Ishikawa (cell line): ENCODE measurements at regions not wholly inside any gene's neighbourhood (a gene's known extent, or its start where the extent isn't known, plus 50 kb on each side); places are given as distances from the start of the nearest gene placed in this dataset.

Experiments
- CEBPB ChIP-seq: IDR thresholded peaks from 2 replicates; pipeline ENCODE4 v1.6.1; 2012
- CREB1 ChIP-seq: IDR thresholded peaks from 2 replicates; pipeline ENCODE4 v1.6.1; 2012; ENCODE audit warnings: low read depth
- EGR1 ChIP-seq: IDR thresholded peaks from 2 replicates; pipeline ENCODE4 v1.6.1; 2012
- EP300 ChIP-seq: IDR thresholded peaks from 2 replicates; pipeline ENCODE4 v1.6.1; 2012; ENCODE audit warnings: borderline replicate concordance
- FOXM1 ChIP-seq: IDR thresholded peaks from 2 replicates; pipeline ENCODE4 v1.6.1; 2012; ENCODE audit warnings: low read depth, borderline replicate concordance
- NFIC ChIP-seq: IDR thresholded peaks from 2 replicates; pipeline ENCODE4 v1.6.1; 2012
- RAD21 ChIP-seq: IDR thresholded peaks from 2 replicates; pipeline ENCODE4 v1.6.1; 2012; ENCODE audit warnings: low read depth
- TAF1 ChIP-seq: IDR thresholded peaks from 2 replicates; pipeline ENCODE4 v1.6.1; 2012; ENCODE audit warnings: low read depth, mild to moderate bottlenecking
- TCF12 ChIP-seq: IDR thresholded peaks from 2 replicates; pipeline ENCODE4 v1.6.1; 2012; ENCODE audit warnings: low read depth
- TEAD4 ChIP-seq: IDR thresholded peaks from 2 replicates; pipeline ENCODE4 v1.6.1; 2012
- YY1 ChIP-seq: IDR thresholded peaks from 2 replicates; pipeline ENCODE4 v1.6.1; 2012; ENCODE audit warnings: low read depth
- ZBTB7A ChIP-seq: IDR thresholded peaks from 2 replicates; pipeline ENCODE4 v1.6.1; 2012; ENCODE audit warnings: low read depth
- TF ChIP-seq, protein P1 (sequence below): IDR thresholded peaks from 2 replicates; pipeline ENCODE4 v1.6.1; 2012
- TF ChIP-seq, protein P2 (sequence below): IDR thresholded peaks from 2 replicates; pipeline ENCODE4 v1.6.1; 2012; ENCODE audit warnings: low read depth, mild to moderate bottlenecking
- TF ChIP-seq, protein P3 (sequence below): IDR thresholded peaks from 2 replicates; pipeline ENCODE4 v1.6.1; 2012

DNA sequence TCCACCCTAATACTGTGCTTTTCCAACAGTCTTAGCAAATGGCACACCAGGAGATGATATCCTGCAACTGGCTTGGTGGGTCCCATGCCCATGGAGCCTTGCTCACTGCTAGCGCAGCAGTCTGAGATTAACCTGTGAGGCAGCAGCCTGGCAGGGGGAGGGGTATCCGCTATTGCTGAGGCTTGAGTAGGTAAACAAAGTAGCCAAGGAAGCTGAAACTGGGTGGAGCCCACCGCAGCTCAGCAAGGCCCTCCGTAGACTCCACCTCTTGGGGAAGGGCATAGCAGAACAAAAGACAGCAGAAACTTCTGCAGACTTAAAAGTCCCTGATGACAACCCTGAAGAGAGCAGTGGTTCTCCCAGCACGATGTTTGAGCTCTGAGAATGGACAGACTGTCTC lies 399.0 kb downstream of the CCSER2 start:
- no peak for TF ChIP-seq TCF12

DNA sequence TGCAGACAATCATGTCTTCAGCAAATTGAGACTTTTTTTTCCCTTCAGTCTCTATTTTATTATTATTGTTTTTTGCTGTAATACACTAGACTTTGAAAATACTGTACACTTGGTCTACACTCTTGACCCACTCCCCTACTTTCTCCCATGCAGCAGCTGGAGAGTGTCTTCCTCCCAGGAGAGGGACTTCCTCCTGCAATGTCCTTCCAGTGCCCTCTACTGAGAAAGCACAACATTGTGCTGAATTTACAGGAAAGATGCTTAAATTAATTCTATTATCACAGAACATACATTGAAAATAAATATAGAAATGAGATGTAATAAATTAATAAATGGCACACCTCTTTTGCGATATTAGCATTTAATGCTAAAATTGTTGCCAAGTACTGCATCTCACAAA lies 411.3 kb downstream of the CCSER2 start:
- no peak for TF ChIP-seq NFIC
- TF ChIP-seq, protein P1, sequence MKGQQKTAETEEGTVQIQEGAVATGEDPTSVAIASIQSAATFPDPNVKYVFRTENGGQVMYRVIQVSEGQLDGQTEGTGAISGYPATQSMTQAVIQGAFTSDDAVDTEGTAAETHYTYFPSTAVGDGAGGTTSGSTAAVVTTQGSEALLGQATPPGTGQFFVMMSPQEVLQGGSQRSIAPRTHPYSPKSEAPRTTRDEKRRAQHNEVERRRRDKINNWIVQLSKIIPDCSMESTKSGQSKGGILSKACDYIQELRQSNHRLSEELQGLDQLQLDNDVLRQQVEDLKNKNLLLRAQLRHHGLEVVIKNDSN: no peak

GRCh38 chr10:84743483-84743882 lies 415.1 kb downstream of the CCSER2 start:
- TF ChIP-seq EP300: no peak
- peak; percentile 6; the same call in 1 of the 2 replicates for TF ChIP-seq RAD21

- TF ChIP-seq, protein P2, sequence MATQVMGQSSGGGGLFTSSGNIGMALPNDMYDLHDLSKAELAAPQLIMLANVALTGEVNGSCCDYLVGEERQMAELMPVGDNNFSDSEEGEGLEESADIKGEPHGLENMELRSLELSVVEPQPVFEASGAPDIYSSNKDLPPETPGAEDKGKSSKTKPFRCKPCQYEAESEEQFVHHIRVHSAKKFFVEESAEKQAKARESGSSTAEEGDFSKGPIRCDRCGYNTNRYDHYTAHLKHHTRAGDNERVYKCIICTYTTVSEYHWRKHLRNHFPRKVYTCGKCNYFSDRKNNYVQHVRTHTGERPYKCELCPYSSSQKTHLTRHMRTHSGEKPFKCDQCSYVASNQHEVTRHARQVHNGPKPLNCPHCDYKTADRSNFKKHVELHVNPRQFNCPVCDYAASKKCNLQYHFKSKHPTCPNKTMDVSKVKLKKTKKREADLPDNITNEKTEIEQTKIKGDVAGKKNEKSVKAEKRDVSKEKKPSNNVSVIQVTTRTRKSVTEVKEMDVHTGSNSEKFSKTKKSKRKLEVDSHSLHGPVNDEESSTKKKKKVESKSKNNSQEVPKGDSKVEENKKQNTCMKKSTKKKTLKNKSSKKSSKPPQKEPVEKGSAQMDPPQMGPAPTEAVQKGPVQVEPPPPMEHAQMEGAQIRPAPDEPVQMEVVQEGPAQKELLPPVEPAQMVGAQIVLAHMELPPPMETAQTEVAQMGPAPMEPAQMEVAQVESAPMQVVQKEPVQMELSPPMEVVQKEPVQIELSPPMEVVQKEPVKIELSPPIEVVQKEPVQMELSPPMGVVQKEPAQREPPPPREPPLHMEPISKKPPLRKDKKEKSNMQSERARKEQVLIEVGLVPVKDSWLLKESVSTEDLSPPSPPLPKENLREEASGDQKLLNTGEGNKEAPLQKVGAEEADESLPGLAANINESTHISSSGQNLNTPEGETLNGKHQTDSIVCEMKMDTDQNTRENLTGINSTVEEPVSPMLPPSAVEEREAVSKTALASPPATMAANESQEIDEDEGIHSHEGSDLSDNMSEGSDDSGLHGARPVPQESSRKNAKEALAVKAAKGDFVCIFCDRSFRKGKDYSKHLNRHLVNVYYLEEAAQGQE: no peak
- TF ChIP-seq EP300 (no peak), FOXM1 (no peak), NFIC (no peak), CREB1 (no peak), ZBTB7A (no peak), EGR1 (no peak), YY1 (no peak), CEBPB (no peak), TAF1 (no peak)
- TF ChIP-seq, protein P3, sequence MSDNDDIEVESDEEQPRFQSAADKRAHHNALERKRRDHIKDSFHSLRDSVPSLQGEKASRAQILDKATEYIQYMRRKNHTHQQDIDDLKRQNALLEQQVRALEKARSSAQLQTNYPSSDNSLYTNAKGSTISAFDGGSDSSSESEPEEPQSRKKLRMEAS: no peak
These were observed 426.9 kb downstream of the CCSER2 start for GRCh38 chr10:84755311-84755710.

GRCh38 chr10:84762754-84763394 lies 434.5 kb downstream of the CCSER2 start:
- TF ChIP-seq NFIC (no peak), CEBPB (no peak), TCF12 (no peak), EGR1 (no peak), RAD21 (no peak), YY1 (no peak), TAF1 (no peak), EP300 (no peak), TEAD4 (no peak)
- TF ChIP-seq, protein P1: no peak
- TF ChIP-seq, protein P2: no peak
- TF ChIP-seq, protein P3: no peak

DNA sequence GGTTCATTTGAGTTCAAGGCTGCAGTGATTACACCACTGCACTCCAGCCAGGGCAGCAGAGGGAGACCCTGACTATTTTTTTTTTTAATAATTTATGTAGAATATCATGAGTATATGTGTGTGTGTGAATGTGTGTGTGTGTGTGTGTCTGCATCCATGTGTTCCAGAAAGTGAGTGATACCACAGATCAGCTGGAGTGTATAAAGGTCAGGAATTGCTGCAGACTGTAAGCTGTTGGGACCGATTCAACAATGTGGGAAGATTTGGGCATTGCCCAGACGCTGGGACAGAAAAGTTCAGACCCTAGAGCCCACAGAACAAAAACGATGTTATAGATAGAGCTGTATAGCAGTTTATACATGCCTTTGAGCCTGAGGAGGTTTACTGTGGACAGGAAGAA lies 435.6 kb downstream of the CCSER2 start:
- TF ChIP-seq EP300: no peak
- no peak for TF ChIP-seq NFIC
- TF ChIP-seq TAF1: no peak
- no peak for TF ChIP-seq YY1
- TF ChIP-seq, protein P2: no peak
- TF ChIP-seq RAD21: no peak
- TF ChIP-seq, protein P1: no peak
- TF ChIP-seq TEAD4: no peak
- TF ChIP-seq CEBPB: no peak
- TF ChIP-seq EGR1: no peak
- TF ChIP-seq CREB1: no peak
- no peak for TF ChIP-seq ZBTB7A
- TF ChIP-seq, protein P3: no peak
